ENCODE measurements at regions not wholly inside any gene's neighbourhood (a gene's known extent, or its start where the extent isn't known, plus 50 kb on each side); places are given as distances from the start of the nearest gene placed in this dataset.

DNA sequence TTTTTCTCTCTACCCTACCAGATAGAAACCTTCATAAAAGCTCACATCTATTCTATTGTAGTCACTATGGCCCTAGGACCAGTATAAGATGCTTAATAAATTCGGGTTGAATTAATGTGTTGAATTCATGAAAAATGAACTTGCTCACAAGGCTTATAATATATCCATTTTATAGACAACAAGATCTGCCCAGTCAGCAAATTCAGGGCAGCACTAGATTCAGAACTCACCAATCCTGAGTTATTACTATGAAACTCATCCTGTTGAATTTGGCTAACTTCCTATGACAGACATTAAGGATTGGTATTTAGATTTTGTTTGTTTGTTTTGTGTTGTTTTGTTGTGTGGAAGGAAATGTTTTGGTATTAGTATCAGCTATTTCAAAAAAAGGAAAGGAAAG lies 143.6 kb upstream of the CCNG1 start:
- H2BK20ac ChIP-seq (ENCODE audit: low read depth, low read length, poor library complexity, severe bottlenecking), result no peak overlapping the region
- TF ChIP-seq, protein P1, sequence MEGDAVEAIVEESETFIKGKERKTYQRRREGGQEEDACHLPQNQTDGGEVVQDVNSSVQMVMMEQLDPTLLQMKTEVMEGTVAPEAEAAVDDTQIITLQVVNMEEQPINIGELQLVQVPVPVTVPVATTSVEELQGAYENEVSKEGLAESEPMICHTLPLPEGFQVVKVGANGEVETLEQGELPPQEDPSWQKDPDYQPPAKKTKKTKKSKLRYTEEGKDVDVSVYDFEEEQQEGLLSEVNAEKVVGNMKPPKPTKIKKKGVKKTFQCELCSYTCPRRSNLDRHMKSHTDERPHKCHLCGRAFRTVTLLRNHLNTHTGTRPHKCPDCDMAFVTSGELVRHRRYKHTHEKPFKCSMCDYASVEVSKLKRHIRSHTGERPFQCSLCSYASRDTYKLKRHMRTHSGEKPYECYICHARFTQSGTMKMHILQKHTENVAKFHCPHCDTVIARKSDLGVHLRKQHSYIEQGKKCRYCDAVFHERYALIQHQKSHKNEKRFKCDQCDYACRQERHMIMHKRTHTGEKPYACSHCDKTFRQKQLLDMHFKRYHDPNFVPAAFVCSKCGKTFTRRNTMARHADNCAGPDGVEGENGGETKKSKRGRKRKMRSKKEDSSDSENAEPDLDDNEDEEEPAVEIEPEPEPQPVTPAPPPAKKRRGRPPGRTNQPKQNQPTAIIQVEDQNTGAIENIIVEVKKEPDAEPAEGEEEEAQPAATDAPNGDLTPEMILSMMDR (conservative IDR thresholded peaks at IDR 0.05), result no peak
- H3K4ac ChIP-seq (ENCODE audit: low read depth, low read length), result no peak overlapping the region
- no peak overlapping the region for H3K56ac ChIP-seq (ENCODE audit: insufficient read length, low read depth, low read length)
- H3K9me3 Mint-ChIP-seq, result no peaks in the 10 kb centered on the region
- no peak overlapping the region for H4K5ac ChIP-seq (ENCODE audit: insufficient read length, low read depth, low read length)
- no peak overlapping the region for H2BK120ac ChIP-seq (ENCODE audit: low read depth, low read length, poor library complexity, severe bottlenecking)
- H3K23me2 ChIP-seq (ENCODE audit: insufficient read length, low read depth, low read length, poor library complexity, severe bottlenecking), result no peaks in the 10 kb centered on the region
- DNase-seq, result no peak
- H3K9ac ChIP-seq (ENCODE audit: extremely low read depth, insufficient read length, low read length), result no peak overlapping the region
- H3K27ac ChIP-seq (ENCODE audit: insufficient read length, low read depth, low read length), result no peak overlapping the region
- no peak overlapping the region for H3K4me2 ChIP-seq (ENCODE audit: insufficient read depth, insufficient read length, low read length)
- no peak overlapping the region for H3K4me3 Mint-ChIP-seq
- no peaks in the 10 kb centered on the region for H3K27me3 Mint-ChIP-seq (ENCODE audit: low read depth)
- no peaks in the 10 kb centered on the region for H3K27me3 ChIP-seq (ENCODE audit: insufficient read depth, low read length)
- H2BK5ac ChIP-seq (ENCODE audit: insufficient read length, low read length), result no peak overlapping the region
- H3K79me2 ChIP-seq (ENCODE audit: insufficient read depth, low read length), result no peaks in the 10 kb centered on the region
- H3K18ac ChIP-seq (ENCODE audit: insufficient read length, low read depth, low read length), result no peak overlapping the region
- H2BK15ac ChIP-seq (ENCODE audit: low read depth, low read length), result no peak overlapping the region
- H4K20me1 ChIP-seq (ENCODE audit: control insufficient read depth, insufficient read depth, insufficient read length), result no peaks in the 10 kb centered on the region
- H3K79me1 ChIP-seq (ENCODE audit: insufficient read depth, low read depth, low read length, poor library complexity, severe bottlenecking), result no peaks in the 10 kb centered on the region
- no peaks in the 10 kb centered on the region for H3K9me3 ChIP-seq (ENCODE audit: control insufficient read depth, low read depth, low read length)
- H3T11ph ChIP-seq (ENCODE audit: low read length), result no peak overlapping the region
- no peaks in the 10 kb centered on the region; a peak in 1 of 7 replicates for H3K36me3 Mint-ChIP-seq (ENCODE audit: insufficient read depth in 1 of 3, low read depth in 3 of 3)
- no peak overlapping the region for H3K14ac ChIP-seq (ENCODE audit: insufficient read depth, low read length)
- no peak overlapping the region for H3K23ac ChIP-seq (ENCODE audit: insufficient read length, low read depth, low read length)
- H4K91ac ChIP-seq (ENCODE audit: insufficient read length, low read depth, low read length), result no peak overlapping the region
- H4K8ac ChIP-seq (replicated peaks; ENCODE audit: insufficient read length, low read depth, low read length), result no peak overlapping the region
- H3K4me1 ChIP-seq (ENCODE audit: insufficient read depth, low read length), result no peaks in the 10 kb centered on the region
- H2AK5ac ChIP-seq (ENCODE audit: insufficient read length, low read length), result no peak overlapping the region
- no peak overlapping the region for H2AFZ ChIP-seq (ENCODE audit: low read length)
- no CpG with 5 or more reads among the region's 1 CpG for WGBS (ENCODE audit: extremely low coverage, insufficient read length, low lambda C conversion rate)
- H3K4me1 Mint-ChIP-seq, result no peaks in the 10 kb centered on the region; a peak in 1 of 4 replicates
- H2BK12ac ChIP-seq (ENCODE audit: insufficient read length, low read depth, low read length), result no peak overlapping the region
- no peak overlapping the region for H3K27ac Mint-ChIP-seq
